HG03469 (cell line): ENCODE measurements at regions not wholly inside any gene's neighbourhood (a gene's known extent, or its start where the extent isn't known, plus 50 kb on each side); places are given as distances from the start of the nearest gene placed in this dataset.
A peak's percentile ranks its signal among the peaks of the same experiment; 100 is the strongest.
"Not testable (repeated sequence)": the region's sequence is repeated elsewhere in the genome, so short reads cannot be mapped to it uniquely, and the experiment has no call there.

Source experiments
- ATAC-seq: cut with Tn5 transposase; IDR thresholded peaks from one replicate; pipeline ENCODE4 v1.9.1; 2021; ENCODE audit warnings: mild to moderate bottlenecking, moderate library complexity, moderate number of reproducible peaks; ENCODE audit not compliant: unreplicated experiment

- ATAC-seq = no peak
Observed at GRCh38 chr18:37854396-37854795, 288.8 kb upstream of the CELF4 start.

GRCh38 chr18:37853706-37854105 is 288.1 kb upstream of the CELF4 start:
- ATAC-seq = no peak

- ATAC-seq = no peak
Observed at GRCh38 chr18:37852464-37852863, 286.9 kb upstream of the CELF4 start.

DNA sequence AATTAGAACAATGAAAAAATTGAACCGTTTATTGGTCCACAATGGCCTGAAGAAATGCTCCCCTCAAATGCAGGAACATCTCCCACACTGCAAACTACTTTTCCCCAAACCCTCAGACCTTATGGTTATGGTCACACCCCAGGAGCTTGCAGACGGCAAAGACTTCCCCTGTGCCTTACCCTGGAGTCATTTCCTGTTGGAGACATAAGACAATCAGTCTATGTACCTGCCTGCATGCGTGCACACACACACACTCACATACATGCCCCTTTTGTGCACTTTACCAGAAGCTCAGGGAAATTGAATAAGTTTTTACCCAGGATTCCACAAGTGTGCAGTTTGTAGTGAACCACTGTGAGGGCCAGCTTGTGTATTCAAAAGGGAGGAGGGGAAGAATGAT is 281.9 kb upstream of the CELF4 start:
- no peak for ATAC-seq

- ATAC-seq = no peak
Observed at GRCh38 chr18:37846996-37847395, 281.4 kb upstream of the CELF4 start.

- no peak for ATAC-seq
Observed at GRCh38 chr18:37845498-37845897, 279.9 kb upstream of the CELF4 start.

DNA sequence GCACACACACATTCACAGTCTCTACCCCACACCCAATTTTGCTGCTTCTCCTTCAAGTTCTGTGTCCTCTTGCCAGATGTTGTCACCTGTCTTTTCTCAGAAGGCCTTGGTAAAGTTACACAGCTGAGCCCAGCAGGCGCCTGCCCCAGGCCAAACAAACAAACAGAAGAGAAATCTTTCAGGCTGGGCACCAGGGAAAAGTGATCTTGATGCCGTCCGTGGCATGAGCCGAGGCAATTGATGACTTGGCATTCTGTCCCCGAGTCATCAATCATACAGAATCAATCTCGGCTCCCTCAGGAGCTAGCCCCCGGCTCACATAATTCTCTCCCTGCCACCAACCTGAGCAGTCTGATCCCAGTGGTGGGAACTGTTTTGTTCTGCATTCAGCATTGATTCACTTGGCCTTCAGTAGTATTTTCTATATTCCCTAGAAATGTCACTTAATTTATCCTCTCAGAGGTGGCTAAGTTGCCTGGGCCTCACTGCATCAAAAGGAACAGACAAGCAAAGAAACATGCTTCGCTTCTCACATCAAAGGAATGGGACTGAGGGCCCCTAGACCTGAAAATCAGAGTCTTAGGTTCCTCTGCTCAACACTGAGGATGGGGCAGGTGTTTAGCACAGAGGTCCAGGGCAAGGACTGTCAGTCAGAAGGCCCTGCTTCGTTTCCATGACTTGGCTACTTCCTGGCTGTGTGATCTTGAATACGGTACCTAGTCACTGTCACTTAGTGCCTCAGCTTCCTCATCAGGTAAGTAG is 278.8 kb upstream of the CELF4 start:
- ATAC-seq = no peak

- ATAC-seq = no peak
Observed at GRCh38 chr18:37838083-37838482, 272.5 kb upstream of the CELF4 start.

DNA sequence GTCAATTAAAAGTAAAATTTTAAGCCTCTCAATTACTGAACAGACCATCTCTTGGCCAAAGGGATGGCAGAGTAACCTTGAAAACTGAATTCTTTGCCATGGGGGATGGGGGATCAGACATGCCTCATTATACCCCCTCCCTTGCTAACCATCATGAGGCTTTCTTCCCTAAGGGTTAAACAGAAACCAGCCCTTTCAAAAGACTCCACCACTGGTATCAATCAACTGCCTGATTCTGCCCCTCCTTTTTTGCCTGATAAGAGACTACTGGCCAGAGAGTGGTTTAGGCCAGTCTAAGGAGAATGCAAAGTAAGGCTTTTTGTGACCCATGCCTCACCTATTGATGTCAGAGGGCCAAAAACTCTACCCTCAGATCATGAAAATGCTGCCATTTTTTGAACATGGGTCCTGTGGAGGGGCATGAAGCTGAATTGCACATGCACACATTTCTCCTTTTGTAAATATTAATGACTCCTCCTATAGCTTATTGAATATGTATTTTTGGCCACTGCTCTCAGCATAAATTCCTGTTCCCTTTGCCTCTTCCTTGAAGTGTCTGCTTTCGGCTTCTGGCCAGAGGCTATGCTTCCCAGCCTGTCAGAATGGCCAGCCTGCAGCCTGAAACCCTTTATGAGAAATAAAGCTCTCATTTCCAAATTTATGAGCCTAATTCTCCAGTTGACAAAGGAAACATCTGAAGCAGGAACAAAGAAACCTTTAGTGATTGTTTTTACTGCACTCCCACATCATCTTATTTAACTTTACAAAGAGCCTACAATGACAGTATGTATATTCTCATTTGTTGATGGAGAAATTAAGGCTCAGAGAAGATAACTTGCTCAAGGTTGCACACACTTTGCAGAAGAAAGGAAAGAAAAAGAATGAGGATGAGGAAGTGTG is 270.7 kb upstream of the CELF4 start:
- ATAC-seq = no peak

- not testable (repeated sequence) for ATAC-seq
Observed at GRCh38 chr18:37832010-37832695, 266.6 kb upstream of the CELF4 start.

DNA sequence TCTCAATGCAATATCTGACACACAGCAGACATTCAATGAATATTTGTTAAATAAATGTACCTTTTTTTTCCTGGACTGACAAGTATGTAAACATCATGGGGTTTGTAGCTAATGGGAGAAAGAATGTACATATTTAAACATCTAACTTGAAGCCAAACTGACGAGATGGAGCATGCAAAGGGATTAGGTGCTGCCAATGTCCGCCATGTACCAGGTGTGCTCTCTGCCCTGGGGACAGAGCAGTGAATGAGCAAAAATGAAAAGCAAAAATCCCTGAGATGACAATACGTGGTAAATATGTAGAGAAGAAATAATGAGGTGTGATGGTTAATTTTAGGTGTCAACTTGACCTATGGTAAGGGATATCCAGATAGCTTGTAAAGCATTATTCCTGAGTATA is 247.4 kb upstream of the CELF4 start:
- ATAC-seq = no peak

DNA sequence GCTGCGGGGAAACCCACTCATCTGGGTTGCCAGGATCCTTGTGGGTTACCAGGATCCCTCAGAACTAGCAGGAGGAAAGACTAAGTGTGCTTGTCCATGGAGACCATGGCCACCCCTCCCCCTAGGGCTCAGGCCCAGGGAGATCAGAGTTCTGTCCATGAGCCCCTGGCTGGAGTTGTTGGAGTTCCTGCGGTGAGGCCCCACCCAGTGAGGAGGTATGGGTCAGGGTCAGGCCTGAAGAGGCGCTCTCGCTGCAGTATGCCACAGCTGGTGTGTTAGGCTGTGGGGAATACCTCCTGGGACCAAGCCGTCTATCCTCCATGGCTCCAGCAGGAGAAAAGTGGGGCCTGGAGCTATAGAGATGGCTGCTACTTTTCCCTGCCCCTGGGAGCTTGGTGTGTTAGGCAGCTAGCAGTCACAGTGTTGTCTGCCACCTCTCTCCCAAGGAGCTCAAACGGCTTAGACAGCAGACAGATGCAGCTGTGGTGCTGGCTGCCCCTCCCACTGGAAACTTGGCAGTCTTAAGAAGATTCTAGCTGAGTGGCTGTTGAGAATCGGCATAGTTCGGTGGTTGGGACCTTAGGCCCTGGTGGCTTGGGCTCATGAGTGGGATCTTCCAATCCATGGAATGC is 240.3 kb upstream of the CELF4 start:
- no peak for ATAC-seq

DNA sequence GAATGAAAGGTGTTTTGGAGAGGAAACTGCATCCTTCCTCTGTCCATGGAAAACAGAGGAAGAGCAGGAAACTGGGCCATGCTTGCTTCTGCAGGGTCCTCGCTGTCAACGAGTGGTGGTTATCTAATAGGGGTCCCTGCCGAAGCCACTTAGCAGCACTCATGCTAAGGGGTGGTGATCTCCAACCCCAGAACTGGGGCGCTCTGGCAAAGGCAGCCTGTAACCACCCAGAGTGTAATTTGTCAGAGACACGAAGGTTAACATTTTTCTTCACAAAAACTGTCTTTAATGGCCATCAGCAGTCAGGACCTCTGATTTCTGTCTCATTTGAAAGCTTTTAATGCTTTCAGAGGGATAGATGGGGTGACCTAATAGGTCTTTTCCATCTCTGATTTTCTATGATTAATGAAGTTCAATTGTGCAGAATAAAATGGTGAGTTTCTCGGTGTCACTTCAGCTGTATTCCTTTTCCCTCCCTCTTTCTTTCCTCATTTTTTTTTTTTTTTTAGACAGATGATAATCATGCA is 231.3 kb upstream of the CELF4 start:
- ATAC-seq = no peak

DNA sequence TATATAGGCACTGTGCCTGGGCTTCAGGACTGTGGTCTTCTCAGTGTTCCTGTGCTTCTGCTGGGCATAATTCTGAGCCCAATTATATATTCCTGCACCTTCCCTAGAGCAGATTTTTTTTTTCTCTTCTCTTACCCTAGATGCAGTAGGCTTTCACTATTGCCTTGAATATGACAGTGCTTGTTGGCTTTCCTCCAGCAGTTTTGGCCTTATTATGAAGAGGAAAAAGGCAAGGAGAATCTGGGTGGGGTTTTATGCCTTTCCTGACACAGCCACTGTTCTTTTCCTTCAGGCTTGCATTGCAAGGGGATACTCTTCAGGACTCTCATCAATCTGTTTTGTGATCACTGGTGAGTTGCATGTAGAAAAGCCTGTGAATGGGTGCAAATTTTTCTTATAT is 221.9 kb upstream of the CELF4 start:
- ATAC-seq = no peak

DNA sequence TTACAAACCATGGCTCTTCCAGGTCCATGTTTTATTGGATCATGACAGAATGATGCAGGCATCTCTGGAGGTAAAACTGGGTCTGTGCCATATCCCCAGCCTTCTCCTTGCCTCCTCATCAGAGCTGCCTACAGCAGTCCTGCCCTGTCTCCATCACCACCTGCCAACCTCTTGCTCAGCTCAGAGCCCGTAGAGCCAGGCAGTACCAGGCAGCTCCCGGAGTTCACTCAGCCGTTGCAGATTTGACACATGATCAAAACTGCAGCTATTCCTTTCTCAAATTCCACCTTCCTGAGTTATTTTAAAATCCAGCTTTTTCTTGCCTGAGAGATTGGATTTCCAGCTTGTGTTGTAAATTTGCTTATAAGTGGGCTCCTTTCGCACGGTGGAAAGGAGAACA is 218.2 kb upstream of the CELF4 start:
- no peak for ATAC-seq

DNA sequence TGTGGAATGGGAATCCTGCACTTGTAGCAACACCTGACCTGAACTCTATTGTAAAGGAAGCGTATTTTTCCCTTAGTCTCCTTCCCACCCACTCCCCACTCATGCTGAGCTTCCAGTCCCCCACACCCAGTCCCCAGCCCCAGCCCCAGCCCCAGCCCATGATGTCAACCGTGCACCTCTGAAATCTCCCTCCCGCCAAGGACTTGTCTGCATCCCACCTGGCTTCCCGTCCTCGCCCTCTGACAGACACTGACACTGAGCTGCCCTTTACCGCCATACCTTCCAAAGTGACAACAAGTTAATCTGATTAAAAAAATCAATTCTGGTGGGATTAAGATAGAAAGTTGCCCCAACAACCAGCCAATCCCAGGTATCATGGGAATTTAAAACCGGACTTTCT is 213.6 kb upstream of the CELF4 start:
- ATAC-seq = no peak

DNA sequence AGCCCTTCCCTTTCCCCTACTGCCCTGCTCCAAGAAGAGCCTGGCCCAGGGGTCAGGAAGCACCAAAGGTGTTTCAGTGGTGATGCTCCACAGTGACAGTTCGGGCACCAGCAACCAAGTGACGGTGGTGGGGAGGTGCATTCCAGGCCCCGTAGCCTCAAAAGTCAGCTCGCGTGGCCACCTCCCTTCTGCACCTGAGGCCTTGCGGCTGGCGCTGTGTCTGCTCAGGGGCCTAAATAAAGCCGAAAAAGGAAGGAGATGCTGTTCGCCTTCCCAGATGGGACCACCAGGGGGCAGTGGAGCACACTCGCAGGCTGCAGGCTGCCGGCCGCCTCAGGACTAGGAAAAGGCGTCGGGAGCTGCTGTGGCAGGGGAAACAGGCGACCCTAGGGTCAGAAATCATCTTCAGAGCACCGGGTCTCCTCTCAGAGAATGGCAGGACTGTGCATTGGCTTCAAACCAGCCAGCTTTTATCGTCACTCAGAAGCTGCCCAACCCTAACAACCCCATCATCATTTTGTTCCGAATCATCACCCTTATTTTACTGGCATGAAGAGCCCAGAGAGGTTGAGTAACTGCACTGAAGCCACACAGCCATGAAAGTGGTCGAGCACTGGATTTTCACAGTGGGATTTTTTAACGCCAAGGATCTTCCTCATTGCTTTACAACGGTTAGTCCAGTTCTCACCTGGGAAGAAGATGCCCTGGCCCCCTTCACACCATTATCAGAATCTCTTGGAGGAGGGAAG is 213.0 kb upstream of the CELF4 start:
- peak; percentile 54 for ATAC-seq

GRCh38 chr18:37769826-37770225 is 204.2 kb upstream of the CELF4 start:
- ATAC-seq = no peak

DNA sequence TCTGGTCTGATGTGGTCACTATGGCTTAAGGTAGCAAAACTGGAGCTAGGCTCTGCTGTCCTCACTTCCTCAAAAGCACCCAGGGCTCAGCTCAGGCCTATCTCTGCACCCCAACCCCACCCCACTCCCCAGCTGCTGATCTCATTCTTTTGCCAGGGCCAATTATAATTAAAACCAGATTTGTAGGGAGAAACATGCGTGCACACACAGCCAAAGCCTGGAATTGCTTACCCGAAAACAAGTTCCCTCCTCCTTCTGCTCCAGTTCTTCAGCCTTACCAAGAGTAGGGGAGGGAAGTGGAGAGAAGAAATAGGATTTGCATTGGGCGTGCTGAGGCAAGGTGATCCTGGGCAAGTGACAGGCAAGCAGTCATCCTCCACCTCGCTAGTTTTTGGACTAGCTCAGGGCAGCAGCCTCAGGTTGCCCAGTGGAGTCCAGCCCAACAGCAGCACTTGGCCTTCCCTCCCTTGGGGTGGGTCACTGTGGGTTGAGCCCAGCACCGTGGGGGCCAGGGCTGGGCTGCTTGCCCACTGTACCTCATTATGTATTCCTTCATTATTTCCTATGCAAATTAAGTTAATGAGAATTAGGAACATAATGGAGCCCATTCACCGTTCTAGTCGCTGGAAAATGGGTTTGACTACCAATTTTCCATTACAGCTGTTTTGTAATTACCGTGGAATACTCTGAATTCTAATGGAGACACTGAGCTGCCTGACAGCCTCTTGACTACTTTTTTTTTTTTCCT is 199.1 kb upstream of the CELF4 start:
- ATAC-seq = no peak
